GM12892 (cell line): ENCODE measurements at regions not wholly inside any gene's neighbourhood (a gene's known extent, or its start where the extent isn't known, plus 50 kb on each side); places are given as distances from the start of the nearest gene placed in this dataset.

ENCODE experiments used
- POLR2A ChIP-seq: IDR thresholded peaks from 2 replicates; pipeline ENCODE4 v1.6.1; 2011; ENCODE audit warnings: low read depth, low read length, control low read depth
- POLR2AphosphoS5 ChIP-seq: IDR thresholded peaks from 2 replicates; pipeline ENCODE4 v1.6.1; 2011; ENCODE audit warnings: low read depth, low read length, control low read depth
- TAF1 ChIP-seq: IDR thresholded peaks from 2 replicates; pipeline ENCODE4 v1.6.1; 2011; ENCODE audit warnings: low read depth, mild to moderate bottlenecking, control low read depth, low read length, borderline replicate concordance

GRCh38 chr4:11119474-11119873 is 309.2 kb downstream of the HS3ST1 start:
- TF ChIP-seq TAF1: no peak
- no peak for TF ChIP-seq POLR2A
- TF ChIP-seq POLR2AphosphoS5: no peak
